Hepatocyte (in vitro differentiated cells): ENCODE measurements at regions not wholly inside any gene's neighbourhood (a gene's known extent, or its start where the extent isn't known, plus 50 kb on each side); places are given as distances from the start of the nearest gene placed in this dataset.

Source experiments
- CTCF ChIP-seq: fragments of 200-600 bp; sonication (generic); IDR thresholded peaks from 2 replicates; pipeline ENCODE4 v1.5.1; 2016; ENCODE audit warnings: antibody characterized with exemption, mild to moderate bottlenecking; ENCODE audit not compliant: poor library complexity
- EZH2 ChIP-seq: fragments of 200-600 bp; sonication (generic); IDR thresholded peaks from 2 replicates; pipeline ENCODE4 v1.6.1; 2016; ENCODE audit warnings: antibody characterized with exemption, mild to moderate bottlenecking, borderline replicate concordance
- EZH2phosphoT487 ChIP-seq: fragments of 200-600 bp; sonication (generic); IDR thresholded peaks from one replicate; pipeline ENCODE4 v1.6.1; 2018; ENCODE audit warnings: antibody characterized with exemption, mild to moderate bottlenecking, low read depth, moderate library complexity; ENCODE audit not compliant: unreplicated experiment, severe bottlenecking

GRCh38 chr2:147211484-147211883, 633.3 kb upstream of the ACVR2A start:
- TF ChIP-seq CTCF (no peak), EZH2 (no peak), EZH2phosphoT487 (no peak)
